ENCODE measurements at regions not wholly inside any gene's neighbourhood (a gene's known extent, or its start where the extent isn't known, plus 50 kb on each side); places are given as distances from the start of the nearest gene placed in this dataset.

DNA sequence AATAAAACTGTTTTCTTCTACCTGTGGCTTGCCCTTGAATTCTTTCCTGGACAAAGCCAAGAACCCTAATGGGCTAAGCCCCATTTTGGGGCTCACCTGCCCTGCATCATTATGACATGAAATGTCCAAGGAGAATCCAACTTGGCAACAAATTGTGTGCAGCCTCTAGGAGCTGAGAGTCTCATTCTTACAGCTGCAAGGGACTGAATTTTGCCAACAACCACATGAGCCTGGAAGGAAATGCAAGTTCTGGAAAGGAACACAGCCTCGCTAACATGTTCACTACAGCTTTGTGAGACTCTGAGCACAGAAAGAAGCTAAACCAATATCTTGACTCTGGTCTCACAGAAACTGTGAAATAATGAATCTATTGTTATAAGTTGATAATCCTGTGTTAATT is 94.8 kb upstream of the CDH12 start:
- 0% methylated on average over 1 of the region's 1 CpG for WGBS (ENCODE audit: low lambda C conversion rate)
- no TSS peak for BruUV-seq (replicated peaks)
- ATAC-seq (no peak), DNase-seq (ENCODE audit: low spot score) (no peak), FAIRE-seq (no peak)
- H3K4me1 ChIP-seq (ENCODE audit: insufficient read depth, low read length) = no peaks in the 10 kb centered on the region
- POLR2A ChIA-PET = no interaction called here
- H3K79me2 ChIP-seq (ENCODE audit: insufficient read depth, low read length) = no peaks in the 10 kb centered on the region
- intact Hi-C loops (cut with micrococcal nuclease; ENCODE audit: unreplicated experiment) (no loop called here), in situ Hi-C loops (cut with HindIII; ENCODE audit: extremely low pct_ligation_motif_present, low pct_unique_long_range_greater_than_20kb) (no loop called here)
- no peak overlapping the region for H3K4me3 ChIP-seq (replicated peaks in 1 of 3; ENCODE audit: insufficient read depth in 1 of 3, low read depth in 2 of 3, low read length in 3 of 3)
- H3K27me3 ChIP-seq (ENCODE audit: control insufficient read depth in 1 of 2, insufficient read depth in 2 of 2, low read length in 2 of 2) = no peaks in the 10 kb centered on the region
- H3K9me3 ChIP-seq (ENCODE audit: low read length) = no peaks in the 10 kb centered on the region; the same call in 1 of the 2 replicates
- CTCF ChIA-PET (ENCODE audit: low intra/inter-chr PET ratio, low total read pairs) = no interaction called here
- no peak overlapping the region for H2AFZ ChIP-seq (ENCODE audit: low read length)
- H3K36me3 ChIP-seq (replicated peaks in 1 of 2; ENCODE audit: control insufficient read depth in 1 of 2, insufficient read depth in 2 of 2, low read length in 2 of 2) = no peaks in the 10 kb centered on the region
- no peak overlapping the region for H3K9ac ChIP-seq (ENCODE audit: insufficient read depth, low read depth, low read length)
- no peak overlapping the region for H3K27ac ChIP-seq (ENCODE audit: extremely low read length, insufficient read depth, low read length)
- no peaks in the 10 kb centered on the region for H4K20me1 ChIP-seq (ENCODE audit: insufficient read depth, low read length)
- H3K4me2 ChIP-seq (ENCODE audit: low read depth, low read length) = no peak overlapping the region
- TF ChIP-seq SOX5 (CRISPR knock-in tag; IDR thresholded peaks at IDR 0.05; ENCODE audit: borderline replicate concordance) (no peak), ZNF749 (CRISPR knock-in tag; IDR thresholded peaks at IDR 0.05; ENCODE audit: borderline replicate concordance) (no peak), RARA (CRISPR knock-in tag; IDR thresholded peaks at IDR 0.05) (no peak), PTBP1 (IDR thresholded peaks at IDR 0.05; ENCODE audit: low read depth, low read length, poor library complexity, severe bottlenecking) (no peak), THYN1 (CRISPR knock-in tag; IDR thresholded peaks at IDR 0.05; ENCODE audit: borderline replicate concordance, low read depth) (no peak), HOXA9 (CRISPR knock-in tag; IDR thresholded peaks at IDR 0.05; ENCODE audit: borderline replicate concordance) (no peak), ZNF878 (CRISPR knock-in tag; IDR thresholded peaks at IDR 0.05) (no peak), CC2D1A (CRISPR knock-in tag; IDR thresholded peaks at IDR 0.05) (no peak), ZNF326 (CRISPR knock-in tag; IDR thresholded peaks at IDR 0.05; ENCODE audit: borderline replicate concordance) (no peak)
- TF ChIP-seq, protein P1, sequence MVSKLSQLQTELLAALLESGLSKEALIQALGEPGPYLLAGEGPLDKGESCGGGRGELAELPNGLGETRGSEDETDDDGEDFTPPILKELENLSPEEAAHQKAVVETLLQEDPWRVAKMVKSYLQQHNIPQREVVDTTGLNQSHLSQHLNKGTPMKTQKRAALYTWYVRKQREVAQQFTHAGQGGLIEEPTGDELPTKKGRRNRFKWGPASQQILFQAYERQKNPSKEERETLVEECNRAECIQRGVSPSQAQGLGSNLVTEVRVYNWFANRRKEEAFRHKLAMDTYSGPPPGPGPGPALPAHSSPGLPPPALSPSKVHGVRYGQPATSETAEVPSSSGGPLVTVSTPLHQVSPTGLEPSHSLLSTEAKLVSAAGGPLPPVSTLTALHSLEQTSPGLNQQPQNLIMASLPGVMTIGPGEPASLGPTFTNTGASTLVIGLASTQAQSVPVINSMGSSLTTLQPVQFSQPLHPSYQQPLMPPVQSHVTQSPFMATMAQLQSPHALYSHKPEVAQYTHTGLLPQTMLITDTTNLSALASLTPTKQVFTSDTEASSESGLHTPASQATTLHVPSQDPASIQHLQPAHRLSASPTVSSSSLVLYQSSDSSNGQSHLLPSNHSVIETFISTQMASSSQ (IDR thresholded peaks at IDR 0.05; ENCODE audit: low read depth) = no peak
- TF ChIP-seq, protein P1 (CRISPR knock-in tag; IDR thresholded peaks at IDR 0.05; ENCODE audit: borderline replicate concordance) = no peak
- TF ChIP-seq, protein P2, sequence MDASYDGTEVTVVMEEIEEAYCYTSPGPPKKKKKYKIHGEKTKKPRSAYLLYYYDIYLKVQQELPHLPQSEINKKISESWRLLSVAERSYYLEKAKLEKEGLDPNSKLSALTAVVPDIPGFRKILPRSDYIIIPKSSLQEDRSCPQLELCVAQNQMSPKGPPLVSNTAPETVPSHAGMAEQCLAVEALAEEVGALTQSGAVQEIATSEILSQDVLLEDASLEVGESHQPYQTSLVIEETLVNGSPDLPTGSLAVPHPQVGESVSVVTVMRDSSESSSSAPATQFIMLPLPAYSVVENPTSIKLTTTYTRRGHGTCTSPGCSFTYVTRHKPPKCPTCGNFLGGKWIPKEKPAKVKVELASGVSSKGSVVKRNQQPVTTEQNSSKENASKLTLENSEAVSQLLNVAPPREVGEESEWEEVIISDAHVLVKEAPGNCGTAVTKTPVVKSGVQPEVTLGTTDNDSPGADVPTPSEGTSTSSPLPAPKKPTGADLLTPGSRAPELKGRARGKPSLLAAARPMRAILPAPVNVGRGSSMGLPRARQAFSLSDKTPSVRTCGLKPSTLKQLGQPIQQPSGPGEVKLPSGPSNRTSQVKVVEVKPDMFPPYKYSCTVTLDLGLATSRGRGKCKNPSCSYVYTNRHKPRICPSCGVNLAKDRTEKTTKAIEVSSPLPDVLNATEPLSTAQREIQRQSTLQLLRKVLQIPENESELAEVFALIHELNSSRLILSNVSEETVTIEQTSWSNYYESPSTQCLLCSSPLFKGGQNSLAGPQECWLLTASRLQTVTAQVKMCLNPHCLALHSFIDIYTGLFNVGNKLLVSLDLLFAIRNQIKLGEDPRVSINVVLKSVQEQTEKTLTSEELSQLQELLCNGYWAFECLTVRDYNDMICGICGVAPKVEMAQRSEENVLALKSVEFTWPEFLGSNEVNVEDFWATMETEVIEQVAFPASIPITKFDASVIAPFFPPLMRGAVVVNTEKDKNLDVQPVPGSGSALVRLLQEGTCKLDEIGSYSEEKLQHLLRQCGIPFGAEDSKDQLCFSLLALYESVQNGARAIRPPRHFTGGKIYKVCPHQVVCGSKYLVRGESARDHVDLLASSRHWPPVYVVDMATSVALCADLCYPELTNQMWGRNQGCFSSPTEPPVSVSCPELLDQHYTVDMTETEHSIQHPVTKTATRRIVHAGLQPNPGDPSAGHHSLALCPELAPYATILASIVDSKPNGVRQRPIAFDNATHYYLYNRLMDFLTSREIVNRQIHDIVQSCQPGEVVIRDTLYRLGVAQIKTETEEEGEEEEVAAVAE (CRISPR knock-in tag; IDR thresholded peaks at IDR 0.05; ENCODE audit: borderline replicate concordance) = no peak

Data from HepG2 (cell line).